ENCODE measurements at regions not wholly inside any gene's neighbourhood (a gene's known extent, or its start where the extent isn't known, plus 50 kb on each side); places are given as distances from the start of the nearest gene placed in this dataset.

DNA sequence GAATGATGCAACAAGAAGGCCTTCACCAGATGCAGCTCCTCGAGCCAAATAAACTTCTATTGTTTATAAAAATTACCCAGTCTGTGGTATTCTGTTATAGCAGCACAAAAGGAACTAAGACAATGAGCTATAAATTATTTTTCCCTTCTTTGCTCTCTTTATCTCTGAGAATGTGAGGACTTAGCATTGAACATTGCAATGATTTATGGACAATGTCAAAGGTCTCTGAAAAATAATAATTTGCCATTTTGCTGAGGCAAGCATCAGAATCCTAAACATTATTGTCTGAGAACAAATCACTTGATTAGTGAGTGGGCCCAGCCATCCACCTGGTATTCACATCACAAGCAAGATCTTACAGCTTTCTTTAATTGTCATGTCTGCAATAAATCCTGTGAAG lies 95.4 kb upstream of the SSBP2 start:
- TF ChIP-seq CTCF (conservative IDR thresholded peaks at IDR 0.05): no peak
- TF ChIP-seq EZH2 (IDR thresholded peaks at IDR 0.05; ENCODE audit: low read depth): no peak

Data from PC-9 (cell line).